MG63 (cell line): ENCODE measurements at regions not wholly inside any gene's neighbourhood (a gene's known extent, or its start where the extent isn't known, plus 50 kb on each side); places are given as distances from the start of the nearest gene placed in this dataset.

Experiments used
- DNase-seq: peaks from one replicate; pipeline ENCODE4 v3.0.0-alpha.2; 2020
- H3K27me3 ChIP-seq: fragments of 250-450 bp; sonication (Bioruptor Pico); 2 replicates; pipeline ENCODE4 v1.5.1; 2020; ENCODE audit warnings: mild to moderate bottlenecking, moderate library complexity
- H3K36me3 ChIP-seq: fragments of 250-450 bp; sonication (Bioruptor Pico); 2 replicates; pipeline ENCODE4 v1.5.1; 2020; ENCODE audit warnings: mild to moderate bottlenecking, moderate library complexity
- H3K4me3 ChIP-seq: fragments of 250-450 bp; sonication (Bioruptor Pico); 2 replicates; pipeline ENCODE4 v1.5.1; 2020; ENCODE audit warnings: mild to moderate bottlenecking, moderate library complexity
- H3K9me3 ChIP-seq: fragments of 250-450 bp; sonication (Bioruptor Pico); 2 replicates; pipeline ENCODE4 v1.5.1; 2020; ENCODE audit warnings: mild to moderate bottlenecking, moderate library complexity

DNA sequence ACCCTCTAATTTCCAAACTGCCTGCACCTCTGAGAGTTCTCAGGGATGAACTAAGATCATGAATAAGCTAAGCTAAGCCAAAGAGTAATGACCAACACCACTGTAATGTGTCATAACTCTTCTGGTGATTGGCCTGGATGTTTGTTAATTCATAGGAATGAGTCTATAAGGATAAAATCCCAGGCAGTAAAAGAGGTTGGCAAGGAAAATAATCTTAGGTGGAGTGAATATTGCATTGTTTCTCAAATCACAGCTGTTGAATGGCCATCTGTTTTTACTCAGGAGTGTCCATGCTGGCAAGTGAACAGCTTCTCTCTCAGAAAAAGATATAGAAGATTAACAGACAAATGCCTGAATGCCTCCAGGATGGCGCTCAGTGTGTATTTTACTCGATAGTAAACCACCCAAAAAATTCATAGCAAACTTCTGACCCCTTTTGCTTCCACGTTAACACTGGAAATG is 60.8 kb upstream of the GLS start:
- Histone ChIP-seq H3K4me3 (no peak overlapping the region), H3K9me3 (peaks cover 3% of the 10 kb centered on the region), H3K27me3 (no peaks in the 10 kb centered on the region), H3K36me3 (no peaks in the 10 kb centered on the region)
- DNase-seq: peak; percentile 55

DNA sequence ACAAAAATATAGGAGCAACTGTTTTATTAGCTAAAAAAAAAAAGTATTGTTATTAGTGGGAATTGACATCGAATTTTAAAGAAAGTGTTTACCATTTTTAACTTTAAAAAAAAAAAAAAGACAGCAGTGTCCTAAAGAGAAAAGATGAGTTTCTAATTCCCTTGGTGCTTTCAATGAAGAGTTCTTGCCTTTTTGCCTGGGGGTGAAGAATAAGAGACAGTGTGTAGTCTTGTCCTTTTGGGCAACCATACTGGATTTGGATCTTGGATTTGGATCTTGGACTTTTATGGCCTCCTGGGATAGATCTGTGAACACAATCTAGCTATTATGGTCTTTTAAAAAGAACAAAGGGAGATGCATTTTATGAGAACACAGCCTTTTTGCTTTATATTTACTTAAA is 60.2 kb upstream of the GLS start:
- Histone ChIP-seq H3K9me3 (peaks cover 3% of the 10 kb centered on the region), H3K36me3 (no peaks in the 10 kb centered on the region), H3K27me3 (no peaks in the 10 kb centered on the region), H3K4me3 (no peak overlapping the region)
- no peak for DNase-seq

DNA sequence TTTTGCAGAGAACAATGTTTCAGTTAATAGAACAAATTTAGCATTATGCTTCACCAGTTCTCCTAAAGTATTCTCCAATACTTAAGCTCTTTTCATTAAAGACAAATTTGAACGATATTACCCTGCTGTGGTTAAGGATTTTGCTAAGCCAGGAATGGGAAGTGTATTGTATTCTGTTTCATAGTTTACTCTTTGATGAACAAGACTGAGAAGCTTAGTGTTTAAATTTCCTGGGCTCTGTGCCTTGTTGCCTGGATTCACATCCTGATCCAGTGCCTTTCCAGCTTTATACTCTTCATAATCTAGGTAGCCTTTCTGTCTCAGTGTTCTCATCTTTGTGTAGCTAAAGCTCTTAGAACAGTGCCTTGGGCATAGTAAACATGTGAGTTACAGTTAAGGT is 58.6 kb upstream of the GLS start:
- no peak for DNase-seq
- H3K36me3 ChIP-seq: no peaks in the 10 kb centered on the region
- H3K9me3 ChIP-seq: peaks cover 3% of the 10 kb centered on the region
- H3K27me3 ChIP-seq: no peaks in the 10 kb centered on the region
- no peak overlapping the region for H3K4me3 ChIP-seq

DNA sequence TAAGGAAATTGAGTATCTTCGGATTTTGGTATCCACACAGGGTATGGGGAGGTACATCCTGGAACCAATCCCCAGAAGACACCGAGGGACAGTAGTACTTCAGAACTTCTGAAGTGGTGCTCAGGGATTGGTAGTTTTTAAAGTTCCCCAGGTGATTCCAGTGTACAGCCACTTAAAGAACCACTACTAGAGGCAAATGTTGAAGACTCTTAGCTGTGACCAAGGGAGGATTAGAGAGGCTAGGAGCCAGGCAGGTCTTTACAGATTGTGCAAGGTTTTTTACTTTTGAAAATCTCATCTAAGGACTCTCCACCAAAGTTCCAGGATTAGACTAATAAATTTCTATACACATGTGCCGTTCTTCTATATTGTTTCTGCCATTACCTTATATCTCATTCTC is 52.9 kb upstream of the GLS start:
- H3K27me3 ChIP-seq: no peaks in the 10 kb centered on the region
- DNase-seq: no peak
- H3K4me3 ChIP-seq: no peak overlapping the region
- H3K9me3 ChIP-seq: peaks cover 4% of the 10 kb centered on the region
- H3K36me3 ChIP-seq: no peaks in the 10 kb centered on the region

DNA sequence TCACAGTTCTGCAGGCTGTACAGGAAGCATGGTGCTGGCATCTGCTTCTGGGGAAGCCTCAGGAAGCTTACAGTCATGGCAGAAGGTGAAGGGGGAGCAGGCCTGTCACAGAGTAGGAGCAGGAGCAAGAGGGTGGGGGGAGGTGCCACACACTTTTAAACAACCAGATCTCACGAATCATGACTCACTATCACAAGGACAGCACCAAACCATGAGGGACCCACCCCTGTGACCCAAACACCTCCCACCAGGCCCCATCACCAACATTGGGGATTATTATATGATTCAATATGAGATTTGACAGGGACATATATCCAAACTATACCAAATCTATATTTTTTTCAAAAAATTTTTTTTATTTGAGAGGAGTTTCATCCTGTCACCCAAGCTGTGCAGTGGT is 51.0 kb upstream of the GLS start:
- Histone ChIP-seq H3K36me3 (no peaks in the 10 kb centered on the region), H3K9me3 (peaks cover 4% of the 10 kb centered on the region), H3K27me3 (no peaks in the 10 kb centered on the region), H3K4me3 (no peak overlapping the region)
- no peak for DNase-seq
